GM23338 (cell line): ENCODE measurements at regions not wholly inside any gene's neighbourhood (a gene's known extent, or its start where the extent isn't known, plus 50 kb on each side); places are given as distances from the start of the nearest gene placed in this dataset.

Experiments used
- ATAC-seq: fragments of 200-7000 bp; cut with Tn5 transposase; 3 replicates; pipeline ENCODE4 v1.9.1; 2020
- DNase-seq: peaks from one replicate; pipeline ENCODE4 v3.0.0-alpha.2; 2015; ENCODE audit warnings: low spot score
- H2AFZ ChIP-seq: fragments of 200-600 bp; sonication (generic); 2 replicates; pipeline ENCODE4 v1.8.0; 2016; ENCODE audit warnings: antibody characterized with exemption, mild to moderate bottlenecking, moderate library complexity
- H3F3A ChIP-seq: fragments of 200-600 bp; sonication (generic); replicated peaks from 2 replicates; pipeline ENCODE4 v1.8.0; 2017; ENCODE audit warnings: antibody characterized with exemption, mixed run types, low read depth
- H3K27ac ChIP-seq: fragments of 200-600 bp; sonication (generic); 2 replicates; pipeline ENCODE4 v1.6.1; 2016; ENCODE audit warnings: low read depth
- H3K27me3 ChIP-seq: fragments of 200-600 bp; sonication (generic); 2 replicates; pipeline ENCODE4 v1.8.0; 2016; ENCODE audit warnings: mild to moderate bottlenecking, mixed run types, moderate library complexity; ENCODE audit not compliant: insufficient read depth
- H3K36me3 ChIP-seq: fragments of 200-600 bp; sonication (generic); 2 replicates; pipeline ENCODE4 v1.8.0; 2016; ENCODE audit warnings: mild to moderate bottlenecking; ENCODE audit not compliant: insufficient read depth
- H3K4me1 ChIP-seq: fragments of 200-600 bp; sonication (generic); 2 replicates; pipeline ENCODE4 v1.8.0; 2016; ENCODE audit warnings: mild to moderate bottlenecking, moderate library complexity; ENCODE audit not compliant: insufficient read depth
- H3K4me2 ChIP-seq: fragments of 200-600 bp; sonication (generic); 2 replicates; pipeline ENCODE4 v1.7.1; 2017; ENCODE audit warnings: mixed run types
- H3K4me3 ChIP-seq: fragments of 200-600 bp; sonication (generic); 2 replicates; pipeline ENCODE4 v1.6.1; 2016; ENCODE audit warnings: mixed run types
- H3K79me2 ChIP-seq: fragments of 200-600 bp; sonication (generic); replicated peaks from 2 replicates; pipeline ENCODE4 v1.8.0; 2017; ENCODE audit warnings: mild to moderate bottlenecking; ENCODE audit not compliant: insufficient read depth
- H3K9me2 ChIP-seq: fragments of 200-600 bp; sonication (generic); 2 replicates; pipeline ENCODE4 v1.8.0; 2017; ENCODE audit not compliant: insufficient read depth
- H4K20me1 ChIP-seq: fragments of 200-600 bp; sonication (generic); replicated peaks from 2 replicates; pipeline ENCODE4 v1.8.0; 2017; ENCODE audit warnings: mild to moderate bottlenecking; ENCODE audit not compliant: insufficient read depth
- H3K27ac Mint-ChIP-seq: 2 replicates; pipeline ENCODE4 v1.8.0; 2020; ENCODE audit warnings: inconsistent platforms, mild to moderate bottlenecking, moderate library complexity, mixed read lengths
- H3K27me3 Mint-ChIP-seq: 3 replicates; pipeline ENCODE4 v1.8.0; 2022; ENCODE audit warnings: low read depth, mild to moderate bottlenecking, moderate library complexity, mixed read lengths, inconsistent platforms; ENCODE audit not compliant: insufficient read depth, poor library complexity
- H3K36me3 Mint-ChIP-seq: 3 replicates; pipeline ENCODE4 v1.8.0; 2021; ENCODE audit warnings: low read depth, mild to moderate bottlenecking, inconsistent platforms, moderate library complexity, mixed read lengths
- H3K4me1 Mint-ChIP-seq: 3 replicates; pipeline ENCODE4 v1.8.0; 2020; ENCODE audit warnings: mild to moderate bottlenecking, inconsistent platforms, mixed read lengths
- H3K4me3 Mint-ChIP-seq: 3 replicates; pipeline ENCODE4 v1.8.0; 2021; ENCODE audit warnings: moderate library complexity, mild to moderate bottlenecking, inconsistent platforms, mixed read lengths
- H3K9me3 Mint-ChIP-seq: 3 replicates; pipeline ENCODE4 v1.8.0; 2020; ENCODE audit warnings: moderate library complexity, mild to moderate bottlenecking, inconsistent platforms, mixed read lengths
- CREB1 ChIP-seq: fragments of 250-450 bp; sonication (Bioruptor Pico); IDR thresholded peaks from 2 replicates; pipeline ENCODE4 v1.5.0; 2020; ENCODE audit warnings: low read depth, mild to moderate bottlenecking, moderate library complexity
- CTCF ChIP-seq, 2 experiments: fragments of 200-600 bp in 1 of 2; sonication (generic) in 1 of 2; conservative IDR thresholded peaks; 2 replicates each; pipeline versions ENCODE4 v1.5.1 to v1.6.1; 2016 to 2017; ENCODE audit warnings: antibody characterized with exemption in 2 of 2, low read depth in 2 of 2, mild to moderate bottlenecking in 2 of 2, moderate library complexity in 1 of 2
- ETS1 ChIP-seq: IDR thresholded peaks from 2 replicates; pipeline ENCODE4 v1.6.1; 2016; ENCODE audit warnings: antibody characterized with exemption
- EZH2 ChIP-seq: fragments of 200-600 bp; sonication (generic); IDR thresholded peaks from one replicate; pipeline ENCODE4 v1.8.0; 2017; ENCODE audit warnings: antibody characterized with exemption, mild to moderate bottlenecking, low read depth; ENCODE audit not compliant: unreplicated experiment
- EZH2phosphoT487 ChIP-seq: fragments of 200-600 bp; sonication (generic); IDR thresholded peaks from one replicate; pipeline ENCODE4 v1.8.1; 2018; ENCODE audit warnings: antibody characterized with exemption; ENCODE audit not compliant: unreplicated experiment
- JUNB ChIP-seq: IDR thresholded peaks from one replicate; pipeline ENCODE4 v1.6.1; 2016; ENCODE audit warnings: antibody characterized with exemption; ENCODE audit not compliant: unreplicated experiment
- NANOG ChIP-seq: IDR thresholded peaks from 2 replicates; pipeline ENCODE4 v1.6.1; 2016; ENCODE audit warnings: antibody characterized with exemption, borderline replicate concordance
- POLR2AphosphoS5 ChIP-seq: IDR thresholded peaks from 2 replicates; pipeline ENCODE4 v1.6.1; 2016; ENCODE audit warnings: antibody characterized with exemption, low read depth
- REST ChIP-seq: IDR thresholded peaks from one replicate; pipeline ENCODE4 v1.6.1; 2018; ENCODE audit warnings: antibody characterized with exemption; ENCODE audit not compliant: unreplicated experiment
- STAT1 ChIP-seq: IDR thresholded peaks from one replicate; pipeline ENCODE4 v1.6.1; 2016; ENCODE audit warnings: antibody characterized with exemption; ENCODE audit not compliant: unreplicated experiment
- ZNF114 ChIP-seq: fragments of 250-450 bp; sonication (Bioruptor Pico); IDR thresholded peaks from 2 replicates; pipeline ENCODE4 v1.5.0; 2020; ENCODE audit warnings: mild to moderate bottlenecking, moderate library complexity
- ZNF331 ChIP-seq: fragments of 250-450 bp; sonication (Bioruptor Pico); IDR thresholded peaks from 2 replicates; pipeline ENCODE4 v1.5.0; 2020; ENCODE audit warnings: low read depth, mild to moderate bottlenecking, moderate library complexity

GRCh38 chr6:11912420-11912819 lies 99.7 kb upstream of the HIVEP1 start:
- Histone ChIP-seq H4K20me1 (no peaks in the 10 kb centered on the region), H2AFZ (no peak overlapping the region), H3K4me1 (no peaks in the 10 kb centered on the region), H3K79me2 (no peaks in the 10 kb centered on the region), H3K27me3 (no peaks in the 10 kb centered on the region), H3F3A (no peaks in the 10 kb centered on the region), H3K27ac (no peak overlapping the region), H3K4me2 (no peak overlapping the region), H3K4me3 (no peak overlapping the region), H3K9me2 (0 out of 2 replicates have a peak, but pooled peaks cover 5% of the 10 kb centered on the region), H3K36me3 (no peaks in the 10 kb centered on the region)
- ATAC-seq (no peak), DNase-seq (no peak)
- TF ChIP-seq NANOG (no peak), CTCF (conservative IDR thresholded peaks at IDR 0.05; ENCODE audit: low read depth in 2 of 2) (peak; percentile 46 to 47; a peak in 3 of 4 replicates), CREB1 (no peak)
- no peak overlapping the region for H3K27ac Mint-ChIP-seq
- H3K4me3 Mint-ChIP-seq: no peak overlapping the region
- H3K4me1 Mint-ChIP-seq: no peaks in the 10 kb centered on the region
- H3K9me3 Mint-ChIP-seq: peaks cover 16% of the 10 kb centered on the region
- H3K36me3 Mint-ChIP-seq: peaks cover 16% of the 10 kb centered on the region
- peaks cover 5% of the 10 kb centered on the region for H3K27me3 Mint-ChIP-seq

- Histone ChIP-seq H2AFZ (no peak overlapping the region), H3K27ac (no peak overlapping the region), H3K79me2 (no peaks in the 10 kb centered on the region), H3K4me2 (no peak overlapping the region), H3K27me3 (no peaks in the 10 kb centered on the region), H3K4me3 (no peak overlapping the region), H3K36me3 (no peaks in the 10 kb centered on the region), H3K9me2 (0 out of 2 replicates have a peak, but pooled peaks cover 5% of the 10 kb centered on the region), H3F3A (no peaks in the 10 kb centered on the region), H4K20me1 (no peaks in the 10 kb centered on the region), H3K4me1 (no peaks in the 10 kb centered on the region)
- ATAC-seq (no peak), DNase-seq (no peak)
- H3K4me1 Mint-ChIP-seq: no peaks in the 10 kb centered on the region
- H3K9me3 Mint-ChIP-seq: peaks cover 16% of the 10 kb centered on the region
- no peak overlapping the region for H3K4me3 Mint-ChIP-seq
- H3K27me3 Mint-ChIP-seq: peaks cover 4% of the 10 kb centered on the region
- H3K36me3 Mint-ChIP-seq: peaks cover 16% of the 10 kb centered on the region
- no peak overlapping the region for H3K27ac Mint-ChIP-seq
- no peak for TF ChIP-seq ZNF331 (CRISPR knock-in tag)
- no peak for TF ChIP-seq REST
- no peak for TF ChIP-seq JUNB
- TF ChIP-seq EZH2: no peak
- TF ChIP-seq ETS1: no peak
- no peak for TF ChIP-seq ZNF114
- TF ChIP-seq EZH2phosphoT487: no peak
- TF ChIP-seq CREB1: no peak
- TF ChIP-seq POLR2AphosphoS5: no peak
- TF ChIP-seq NANOG: no peak
- TF ChIP-seq CTCF (conservative IDR thresholded peaks at IDR 0.05; ENCODE audit: low read depth in 2 of 2): no peak
- no peak for TF ChIP-seq STAT1
Measured at GRCh38 chr6:11911538-11911937, 100.6 kb upstream of the HIVEP1 start.
